AG04450 (cell line): ENCODE measurements at regions not wholly inside any gene's neighbourhood (a gene's known extent, or its start where the extent isn't known, plus 50 kb on each side); places are given as distances from the start of the nearest gene placed in this dataset.

ENCODE experiments used
- CTCF ChIA-PET: fragments of 300-600, 350-600 bp; formaldehyde crosslinking; extraction: SDS; loops from one replicate; lab custom pipeline; 2022; ENCODE audit warnings: antibody characterized with exemption, inconsistent platforms; lab: Charles Lee
- POLR2A ChIA-PET: fragments of 350-600 bp; formaldehyde crosslinking; extraction: SDS; loops from one replicate; lab custom pipeline; 2021; ENCODE audit warnings: antibody characterized with exemption, inconsistent platforms; lab: Yijun Ruan, JAX
- DNase-seq: peaks from one replicate; pipeline ENCODE4 v3.0.0-alpha.2; 2011; ENCODE audit warnings: low read depth, low spot score
- H3K27ac ChIP-seq: one replicate; pipeline ENCODE4 v1.5.1; 2012; ENCODE audit warnings: low read depth, low read length, control low read depth
- H3K27me3 ChIP-seq: one replicate; pipeline ENCODE4 v1.6.0; 2012; ENCODE audit warnings: low read length; ENCODE audit not compliant: control insufficient read depth, insufficient read depth
- H3K4me3 ChIP-seq: 2 replicates; pipeline ENCODE4 v1.5.1; 2011; ENCODE audit warnings: mild to moderate bottlenecking, low read depth, low read length, control low read depth
- H3K9me3 ChIP-seq: 2 replicates; pipeline ENCODE4 v1.5.1; 2012; ENCODE audit warnings: low read length; ENCODE audit not compliant: control insufficient read depth, insufficient read depth
- CTCF ChIP-seq: IDR thresholded peaks from 2 replicates; pipeline ENCODE4 v1.5.1; 2011; ENCODE audit warnings: low read depth, low read length, control low read depth, inconsistent platforms

GRCh38 chrX:98459669-98460068 is 1576.0 kb downstream of the RPA4 start:
- Histone ChIP-seq H3K9me3 (no peaks in the 10 kb centered on the region), H3K27me3 (no peaks in the 10 kb centered on the region), H3K4me3 (no peak overlapping the region), H3K27ac (no peak overlapping the region)
- DNase-seq: no peak
- CTCF ChIA-PET: no interaction called here
- no peak for TF ChIP-seq CTCF
- POLR2A ChIA-PET: no interaction called here

- ChIA-PET CTCF (no interaction called here), POLR2A (no interaction called here)
- no peak for TF ChIP-seq CTCF
- Histone ChIP-seq H3K27me3 (no peaks in the 10 kb centered on the region), H3K4me3 (no peak overlapping the region), H3K9me3 (no peaks in the 10 kb centered on the region), H3K27ac (no peak overlapping the region)
- no peak for DNase-seq
Measured at GRCh38 chrX:98480606-98481005, 1596.9 kb downstream of the RPA4 start.

- no peak overlapping the region for H3K4me3 ChIP-seq
- DNase-seq: no peak
- H3K27me3 ChIP-seq: no peaks in the 10 kb centered on the region
- ChIA-PET POLR2A (no interaction called here), CTCF (no interaction called here)
- no peak for TF ChIP-seq CTCF
- H3K9me3 ChIP-seq: no peaks in the 10 kb centered on the region
- no peak overlapping the region for H3K27ac ChIP-seq
Measured at GRCh38 chrX:98481636-98482035, 1597.9 kb downstream of the RPA4 start.

- ChIA-PET POLR2A (no interaction called here), CTCF (no interaction called here)
- no peaks in the 10 kb centered on the region for H3K27me3 ChIP-seq
- DNase-seq: no peak
- H3K4me3 ChIP-seq: no peak overlapping the region
- no peak for TF ChIP-seq CTCF
- no peaks in the 10 kb centered on the region for H3K9me3 ChIP-seq
- no peak overlapping the region for H3K27ac ChIP-seq
Measured at GRCh38 chrX:98490670-98491069, 1607.0 kb downstream of the RPA4 start.

GRCh38 chrX:98501426-98501825 is 1617.7 kb downstream of the RPA4 start:
- Histone ChIP-seq H3K27me3 (no peaks in the 10 kb centered on the region), H3K9me3 (no peaks in the 10 kb centered on the region), H3K27ac (no peak overlapping the region), H3K4me3 (no peak overlapping the region)
- TF ChIP-seq CTCF: no peak
- ChIA-PET POLR2A (no interaction called here), CTCF (no interaction called here)
- DNase-seq: no peak
